HepG2 (cell line): ENCODE measurements at regions not wholly inside any gene's neighbourhood (a gene's known extent, or its start where the extent isn't known, plus 50 kb on each side); places are given as distances from the start of the nearest gene placed in this dataset.

Source experiments
- ATAC-seq: fragments of 200-7000 bp; cut with Tn5 transposase; 3 replicates; pipeline ENCODE4 v1.9.1; 2020; ENCODE audit warnings: mild to moderate bottlenecking, moderate library complexity
- BruUV-seq: library from RNA; stranded (reverse); fragments of 400-500 nt; replicated peaks from 2 replicates; lab custom pipeline; 2021; lab: Mats Ljungman, UMichigan
- CTCF ChIA-PET: fragments of 300-600 bp; formaldehyde crosslinking; extraction: SDS; loops from one replicate; lab custom pipeline; 2021; ENCODE audit warnings: low total read pairs, inconsistent platforms, low intra/inter-chr PET ratio; lab: Yijun Ruan, JAX
- POLR2A ChIA-PET: fragments of 350-600 bp; sonication (Branson Sonifier 250); formaldehyde crosslinking; loops from one replicate; lab custom pipeline; 2020; ENCODE audit warnings: antibody characterized with exemption, inconsistent platforms; lab: Yijun Ruan, JAX
- DNase-seq: peaks from one replicate; pipeline ENCODE4 v3.0.0-alpha.2; 2015; ENCODE audit warnings: low spot score
- FAIRE-seq: peaks from 3 replicates; lab custom pipeline; 2011; peaks lifted over from hg19 to GRCh38; lab: Jason Lieb, UNC
- H2AFZ ChIP-seq: one replicate; pipeline ENCODE4 v1.6.1; 2011; ENCODE audit warnings: low read length, inconsistent platforms
- H3K27ac ChIP-seq: fragments of 300-600 bp; 3 replicates; pipeline ENCODE4 v1.8.0; 2011; ENCODE audit warnings: mixed run types, mild to moderate bottlenecking, mixed read lengths, low read length, inconsistent platforms; ENCODE audit not compliant: insufficient read depth; ENCODE audit errors: extremely low read length
- H3K27me3 ChIP-seq, 2 experiments: fragments of 200-600 bp in 1 of 2; 2 replicates in 1 of 2; 3 replicates in 1 of 2; pipeline versions ENCODE4 v1.6.0 to v1.8.0; 2011; ENCODE audit warnings: low read length in 2 of 2, mild to moderate bottlenecking in 2 of 2, moderate library complexity in 2 of 2, inconsistent platforms in 1 of 2; ENCODE audit not compliant: insufficient read depth in 2 of 2, control insufficient read depth in 1 of 2
- H3K36me3 ChIP-seq, 2 experiments: fragments of 200-600 bp in 1 of 2; replicated peaks in 1 of 2; 2 replicates in 1 of 2; 3 replicates in 1 of 2; pipeline versions ENCODE4 v1.5.1 to v1.8.0; 2011; ENCODE audit warnings: low read length in 2 of 2, inconsistent platforms in 1 of 2; ENCODE audit not compliant: insufficient read depth in 2 of 2, control insufficient read depth in 1 of 2
- H3K4me1 ChIP-seq: 2 replicates; pipeline ENCODE4 v1.5.1; 2012; ENCODE audit warnings: low read length, inconsistent platforms; ENCODE audit not compliant: insufficient read depth
- H3K4me2 ChIP-seq: 2 replicates; pipeline ENCODE4 v1.6.0; 2011; ENCODE audit warnings: low read depth, low read length, inconsistent platforms
- H3K4me3 ChIP-seq, 3 experiments: fragments of 200-600 bp in 1 of 3; sonication (generic), shearing (Covaris generic) in 1 of 3; replicated peaks in 1 of 3; 2 replicates each; pipeline ENCODE4 v1.5.1; 2011 to 2016; ENCODE audit warnings: low read length in 3 of 3, inconsistent platforms in 2 of 3, low read depth in 2 of 3, mild to moderate bottlenecking in 2 of 3, control low read depth in 1 of 3, mixed read lengths in 1 of 3; ENCODE audit not compliant: insufficient read depth in 1 of 3
- H3K79me2 ChIP-seq: one replicate; pipeline ENCODE4 v1.6.1; 2011; ENCODE audit warnings: low read length, inconsistent platforms; ENCODE audit not compliant: insufficient read depth
- H3K9ac ChIP-seq: 2 replicates; pipeline ENCODE4 v1.6.0; 2011; ENCODE audit warnings: mild to moderate bottlenecking, low read depth, low read length, inconsistent platforms; ENCODE audit not compliant: insufficient read depth
- H3K9me3 ChIP-seq: 2 replicates; pipeline ENCODE4 v1.5.1; 2012; ENCODE audit warnings: mild to moderate bottlenecking, low read length
- H4K20me1 ChIP-seq: 2 replicates; pipeline ENCODE4 v1.6.0; 2011; ENCODE audit warnings: inconsistent platforms, mild to moderate bottlenecking, low read length, moderate library complexity; ENCODE audit not compliant: insufficient read depth
- ARID2 ChIP-seq: sonication (generic); formaldehyde crosslinking; IDR thresholded peaks from 2 replicates; pipeline ENCODE4 v1.8.1; 2022; ENCODE audit warnings: mild to moderate bottlenecking, missing genetic modification reagents, borderline replicate concordance
- IKZF1 ChIP-seq: fragments of 450-650 bp; IDR thresholded peaks from 2 replicates; pipeline ENCODE4 v1.7.1; 2016
- ISX ChIP-seq: sonication (generic); formaldehyde crosslinking; conservative IDR thresholded peaks from 2 replicates; pipeline ENCODE4 v1.5.0; 2020; ENCODE audit warnings: missing genetic modification reagents
- KDM1A ChIP-seq: IDR thresholded peaks from 2 replicates; pipeline ENCODE4 v1.6.1; 2016; ENCODE audit warnings: missing compliant biosample characterization
- NCOA5 ChIP-seq: sonication (generic); formaldehyde crosslinking; IDR thresholded peaks from 2 replicates; pipeline ENCODE4 v1.4.0; 2020; ENCODE audit warnings: missing genetic modification reagents
- NFIC ChIP-seq: IDR thresholded peaks from 2 replicates; pipeline ENCODE4 v1.6.1; 2012; ENCODE audit warnings: mild to moderate bottlenecking, low read length, inconsistent platforms
- REPIN1 ChIP-seq: sonication (generic); formaldehyde crosslinking; IDR thresholded peaks from 2 replicates; pipeline ENCODE4 v1.8.0; 2022; ENCODE audit warnings: missing genetic modification reagents, low read depth, mild to moderate bottlenecking, borderline replicate concordance
- ZNF101 ChIP-seq: sonication (generic); formaldehyde crosslinking; IDR thresholded peaks from 2 replicates; pipeline ENCODE4 v1.4.0; 2020; ENCODE audit warnings: mild to moderate bottlenecking, low read depth, missing genetic modification reagents, borderline replicate concordance
- ZNF138 ChIP-seq: sonication (generic); formaldehyde crosslinking; IDR thresholded peaks from 2 replicates; pipeline ENCODE4 v1.5.0; 2020; ENCODE audit warnings: mild to moderate bottlenecking, low read depth, missing genetic modification reagents
- ZNF780A ChIP-seq: sonication (generic); formaldehyde crosslinking; IDR thresholded peaks from 2 replicates; pipeline ENCODE4 v1.8.0; 2022; ENCODE audit warnings: mild to moderate bottlenecking, missing genetic modification reagents, moderate library complexity
- ZNF782 ChIP-seq: sonication (generic); formaldehyde crosslinking; IDR thresholded peaks from 2 replicates; pipeline ENCODE4 v1.4.0; 2020; ENCODE audit warnings: missing genetic modification reagents, mild to moderate bottlenecking, borderline replicate concordance
- WGBS: methylation state at CpG from one replicate; pipeline ENCODE4 v1.1.6; 2017; ENCODE audit warnings: low lambda C conversion rate; 5-methylcytosine and 5-hydroxymethylcytosine counted together
- in situ Hi-C: cut with HindIII; loops from 2 replicates; pipeline ENCODE4 v1.10.0; 2017; ENCODE audit warnings: low pct_unique_long_range_greater_than_20kb; ENCODE audit not compliant: extremely low pct_ligation_motif_present
- intact Hi-C: fragments of 100-400 bp; cut with micrococcal nuclease; formaldehyde crosslinking; loops from one replicate; pipeline ENCODE4 v1.10.0; 2022; ENCODE audit not compliant: unreplicated experiment
- TF ChIP-seq, protein P1 (sequence below): IDR thresholded peaks from 2 replicates; pipeline ENCODE4 v1.6.1; 2012; ENCODE audit warnings: inconsistent platforms
- TF ChIP-seq, protein P2 (sequence below): sonication (generic); formaldehyde crosslinking; IDR thresholded peaks from 2 replicates; pipeline ENCODE4 v1.4.0; 2020; ENCODE audit warnings: missing genetic modification reagents
- TF ChIP-seq, protein P3 (sequence below): sonication (generic); formaldehyde crosslinking; IDR thresholded peaks from 2 replicates; pipeline ENCODE4 v1.8.1; 2023; ENCODE audit warnings: mild to moderate bottlenecking, missing genetic modification reagents
- TF ChIP-seq, protein P4 (sequence below): sonication (generic); formaldehyde crosslinking; IDR thresholded peaks from 2 replicates; pipeline ENCODE4 v1.4.0; 2020; ENCODE audit warnings: missing genetic modification reagents, borderline replicate concordance

DNA sequence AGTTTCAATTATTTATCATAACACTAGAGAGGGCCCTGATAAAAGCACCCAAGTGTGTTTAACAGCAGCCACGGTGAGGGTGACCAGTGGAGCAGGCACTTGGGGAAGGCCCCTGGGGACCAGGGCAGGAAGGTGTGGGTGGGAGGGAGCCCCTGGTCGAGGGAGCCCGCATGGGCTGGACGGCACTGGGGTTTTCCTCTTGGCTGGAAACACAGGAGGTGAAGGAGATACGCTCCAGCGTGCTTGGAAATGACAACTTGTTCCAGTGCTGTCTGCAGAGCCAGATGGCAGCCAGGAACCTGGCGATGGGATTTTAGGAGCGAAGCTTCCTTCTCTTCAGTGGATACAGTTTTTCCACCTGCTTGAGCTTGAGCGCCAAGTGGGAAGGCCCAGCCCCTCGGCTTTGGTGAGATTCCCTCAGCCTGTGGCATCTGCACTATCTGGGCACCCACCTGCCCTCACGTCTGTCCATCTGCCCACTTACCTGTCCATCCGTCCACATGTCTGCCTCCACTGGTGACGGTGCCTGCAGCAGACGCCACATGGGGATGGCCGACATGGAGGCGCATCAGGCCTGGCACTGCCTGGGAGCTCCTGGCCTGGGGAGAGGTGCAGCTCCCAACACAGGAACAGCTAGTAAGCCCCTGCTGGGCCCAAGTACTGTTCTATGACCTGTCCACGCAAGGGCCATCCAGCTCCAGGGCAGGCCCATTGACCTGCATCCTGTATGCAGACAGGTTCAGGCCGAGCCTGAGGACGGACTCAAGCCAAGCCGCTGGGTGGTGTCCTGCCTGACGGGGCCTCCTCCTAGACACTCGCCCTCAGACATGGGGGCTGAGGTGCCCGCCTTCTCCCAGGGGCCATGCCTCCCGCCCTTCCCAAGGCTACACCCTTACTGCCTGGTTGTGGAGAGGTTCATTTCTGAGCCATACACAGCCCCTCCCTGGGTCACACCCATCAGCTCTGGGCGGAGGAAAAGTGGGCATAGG, 192.2 kb upstream of the C14orf180 start:
- intact Hi-C loops (no loop called here), in situ Hi-C loops (no loop called here)
- no peak overlapping the region for H3K4me3 ChIP-seq
- 31% methylated on average over 6 of the region's 25 CpGs for WGBS
- H2AFZ ChIP-seq: no peak overlapping the region
- no peaks in the 10 kb centered on the region for H3K9me3 ChIP-seq
- H3K36me3 ChIP-seq: no peaks in the 10 kb centered on the region
- DNase-seq (no peak), FAIRE-seq (no peak), ATAC-seq (no peak)
- POLR2A ChIA-PET: no interaction called here
- no peaks in the 10 kb centered on the region for H3K79me2 ChIP-seq
- H3K4me1 ChIP-seq: no peaks in the 10 kb centered on the region
- TF ChIP-seq ARID2 (CRISPR knock-in tag) (no peak), REPIN1 (CRISPR knock-in tag) (no peak), ZNF780A (CRISPR knock-in tag) (no peak), ZNF782 (CRISPR knock-in tag) (no peak), NCOA5 (no peak), IKZF1 (no peak), KDM1A (no peak), ZNF101 (CRISPR knock-in tag) (no peak), ISX (no peak), NFIC (no peak), ZNF138 (no peak)
- TF ChIP-seq, protein P1, sequence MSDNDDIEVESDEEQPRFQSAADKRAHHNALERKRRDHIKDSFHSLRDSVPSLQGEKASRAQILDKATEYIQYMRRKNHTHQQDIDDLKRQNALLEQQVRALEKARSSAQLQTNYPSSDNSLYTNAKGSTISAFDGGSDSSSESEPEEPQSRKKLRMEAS: no peak
- TF ChIP-seq, protein P2, sequence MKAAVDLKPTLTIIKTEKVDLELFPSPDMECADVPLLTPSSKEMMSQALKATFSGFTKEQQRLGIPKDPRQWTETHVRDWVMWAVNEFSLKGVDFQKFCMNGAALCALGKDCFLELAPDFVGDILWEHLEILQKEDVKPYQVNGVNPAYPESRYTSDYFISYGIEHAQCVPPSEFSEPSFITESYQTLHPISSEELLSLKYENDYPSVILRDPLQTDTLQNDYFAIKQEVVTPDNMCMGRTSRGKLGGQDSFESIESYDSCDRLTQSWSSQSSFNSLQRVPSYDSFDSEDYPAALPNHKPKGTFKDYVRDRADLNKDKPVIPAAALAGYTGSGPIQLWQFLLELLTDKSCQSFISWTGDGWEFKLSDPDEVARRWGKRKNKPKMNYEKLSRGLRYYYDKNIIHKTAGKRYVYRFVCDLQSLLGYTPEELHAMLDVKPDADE (CRISPR knock-in tag): no peak
- TF ChIP-seq, protein P3, sequence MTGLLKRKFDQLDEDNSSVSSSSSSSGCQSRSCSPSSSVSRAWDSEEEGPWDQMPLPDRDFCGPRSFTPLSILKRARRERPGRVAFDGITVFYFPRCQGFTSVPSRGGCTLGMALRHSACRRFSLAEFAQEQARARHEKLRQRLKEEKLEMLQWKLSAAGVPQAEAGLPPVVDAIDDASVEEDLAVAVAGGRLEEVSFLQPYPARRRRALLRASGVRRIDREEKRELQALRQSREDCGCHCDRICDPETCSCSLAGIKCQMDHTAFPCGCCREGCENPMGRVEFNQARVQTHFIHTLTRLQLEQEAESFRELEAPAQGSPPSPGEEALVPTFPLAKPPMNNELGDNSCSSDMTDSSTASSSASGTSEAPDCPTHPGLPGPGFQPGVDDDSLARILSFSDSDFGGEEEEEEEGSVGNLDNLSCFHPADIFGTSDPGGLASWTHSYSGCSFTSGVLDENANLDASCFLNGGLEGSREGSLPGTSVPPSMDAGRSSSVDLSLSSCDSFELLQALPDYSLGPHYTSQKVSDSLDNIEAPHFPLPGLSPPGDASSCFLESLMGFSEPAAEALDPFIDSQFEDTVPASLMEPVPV (CRISPR knock-in tag): no peak
- TF ChIP-seq, protein P4, sequence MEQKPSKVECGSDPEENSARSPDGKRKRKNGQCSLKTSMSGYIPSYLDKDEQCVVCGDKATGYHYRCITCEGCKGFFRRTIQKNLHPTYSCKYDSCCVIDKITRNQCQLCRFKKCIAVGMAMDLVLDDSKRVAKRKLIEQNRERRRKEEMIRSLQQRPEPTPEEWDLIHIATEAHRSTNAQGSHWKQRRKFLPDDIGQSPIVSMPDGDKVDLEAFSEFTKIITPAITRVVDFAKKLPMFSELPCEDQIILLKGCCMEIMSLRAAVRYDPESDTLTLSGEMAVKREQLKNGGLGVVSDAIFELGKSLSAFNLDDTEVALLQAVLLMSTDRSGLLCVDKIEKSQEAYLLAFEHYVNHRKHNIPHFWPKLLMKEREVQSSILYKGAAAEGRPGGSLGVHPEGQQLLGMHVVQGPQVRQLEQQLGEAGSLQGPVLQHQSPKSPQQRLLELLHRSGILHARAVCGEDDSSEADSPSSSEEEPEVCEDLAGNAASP (CRISPR knock-in tag): no peak
- no peak overlapping the region for H3K27ac ChIP-seq
- CTCF ChIA-PET: no interaction called here
- H4K20me1 ChIP-seq: no peaks in the 10 kb centered on the region
- peaks cover 21 to 91% of the 10 kb centered on the region in 2 experiments for H3K27me3 ChIP-seq
- H3K4me2 ChIP-seq: no peak overlapping the region
- BruUV-seq: no TSS peak
- no peak overlapping the region for H3K9ac ChIP-seq
